WTC11 (cell line): ENCODE measurements at regions not wholly inside any gene's neighbourhood (a gene's known extent, or its start where the extent isn't known, plus 50 kb on each side); places are given as distances from the start of the nearest gene placed in this dataset.

Experiments used
- ATAC-seq: fragments of 200-7000 bp; cut with Tn5 transposase; 2 replicates; pipeline ENCODE4 v1.10.0; 2021; ENCODE audit warnings: mild to moderate bottlenecking, moderate library complexity
- CTCF ChIA-PET: fragments of 300-600 bp; sonication (Branson Sonifier 250); formaldehyde crosslinking; loops from one replicate; lab custom pipeline; 2021; ENCODE audit warnings: antibody characterized with exemption; lab: Charles Lee
- POLR2A ChIA-PET: fragments of 350-600 bp; sonication (Branson Sonifier 250); formaldehyde crosslinking; loops from one replicate; lab custom pipeline; 2021; ENCODE audit warnings: antibody characterized with exemption; lab: Charles Lee
- DNase-seq: peaks from one replicate; pipeline ENCODE4 v3.0.0; 2021; ENCODE audit warnings: low spot score
- H3K27ac Mint-ChIP-seq: 2 replicates; pipeline ENCODE4 v1.8.0; 2021; ENCODE audit warnings: mixed read lengths
- H3K27me3 Mint-ChIP-seq: 2 replicates; pipeline ENCODE4 v1.8.0; 2021; ENCODE audit warnings: low read depth, mild to moderate bottlenecking, moderate library complexity, mixed read lengths
- H3K36me3 Mint-ChIP-seq: 2 replicates; pipeline ENCODE4 v1.8.0; 2021; ENCODE audit warnings: mixed read lengths
- H3K4me1 Mint-ChIP-seq: 2 replicates; pipeline ENCODE4 v1.8.0; 2022; ENCODE audit warnings: mixed read lengths
- H3K4me3 Mint-ChIP-seq: 2 replicates; pipeline ENCODE4 v1.8.0; 2021; ENCODE audit warnings: mild to moderate bottlenecking, moderate library complexity, mixed read lengths
- H3K9me3 Mint-ChIP-seq: 2 replicates; pipeline ENCODE4 v1.8.0; 2021; ENCODE audit warnings: mixed read lengths
- ATF6 ChIP-seq: sonication (generic); formaldehyde crosslinking; IDR thresholded peaks from 2 replicates; pipeline ENCODE4 v1.8.1; 2023; ENCODE audit warnings: mild to moderate bottlenecking, missing genetic modification reagents
- CBFB ChIP-seq: sonication (generic); formaldehyde crosslinking; IDR thresholded peaks from 2 replicates; pipeline ENCODE4 v1.8.1; 2022; ENCODE audit warnings: mild to moderate bottlenecking, low read depth, missing genetic modification reagents
- GRHL2 ChIP-seq: fragments of 250-450 bp; sonication (Bioruptor Pico); IDR thresholded peaks from 2 replicates; pipeline ENCODE4 v1.8.0; 2022; ENCODE audit warnings: mild to moderate bottlenecking, moderate library complexity; ENCODE audit not compliant: insufficient replicate concordance, severe bottlenecking
- JAZF1 ChIP-seq: fragments of 250-450 bp; sonication (Bioruptor Pico); IDR thresholded peaks from 2 replicates; pipeline ENCODE4 v1.9.0; 2021; ENCODE audit warnings: moderate library complexity, mild to moderate bottlenecking, inconsistent platforms
- KAT7 ChIP-seq: sonication (generic); formaldehyde crosslinking; IDR thresholded peaks from 2 replicates; pipeline ENCODE4 v1.8.1; 2023; ENCODE audit warnings: missing genetic modification reagents, mild to moderate bottlenecking, borderline replicate concordance
- MLX ChIP-seq: sonication (generic); formaldehyde crosslinking; IDR thresholded peaks from 2 replicates; pipeline ENCODE4 v1.8.1; 2023; ENCODE audit warnings: mild to moderate bottlenecking, missing genetic modification reagents, moderate library complexity
- MXD4 ChIP-seq: fragments of 250-450 bp; sonication (Bioruptor Pico); IDR thresholded peaks from 2 replicates; pipeline ENCODE4 v1.8.0; 2021; ENCODE audit warnings: mild to moderate bottlenecking, moderate library complexity, borderline replicate concordance
- NR1H2 ChIP-seq: sonication (generic); formaldehyde crosslinking; IDR thresholded peaks from 2 replicates; pipeline ENCODE4 v1.9.0; 2021; ENCODE audit warnings: mild to moderate bottlenecking, moderate library complexity, missing genetic modification reagents
- ZBTB21 ChIP-seq: sonication (generic); formaldehyde crosslinking; IDR thresholded peaks from 2 replicates; pipeline ENCODE4 v1.8.1; 2023; ENCODE audit warnings: mild to moderate bottlenecking, missing genetic modification reagents, borderline replicate concordance
- ZNF416 ChIP-seq: fragments of 250-450 bp; sonication (Bioruptor Pico); IDR thresholded peaks from 2 replicates; pipeline ENCODE4 v1.9.0; 2021; ENCODE audit warnings: mild to moderate bottlenecking, inconsistent platforms
- ZNF532 ChIP-seq: fragments of 250-450 bp; sonication (Bioruptor Pico); IDR thresholded peaks from 2 replicates; pipeline ENCODE4 v1.9.0; 2021; ENCODE audit warnings: mild to moderate bottlenecking, borderline replicate concordance
- TF ChIP-seq, protein P1 (sequence below): sonication (generic); formaldehyde crosslinking; IDR thresholded peaks from 2 replicates; pipeline ENCODE4 v1.8.0; 2022; ENCODE audit warnings: mild to moderate bottlenecking, missing genetic modification reagents
- TF ChIP-seq, protein P2 (sequence below): sonication (generic); formaldehyde crosslinking; conservative IDR thresholded peaks from 2 replicates; pipeline ENCODE4 v1.8.1; 2023; ENCODE audit warnings: mild to moderate bottlenecking, low read depth, missing genetic modification reagents, moderate library complexity
- TF ChIP-seq, protein P3 (sequence below): sonication (generic); formaldehyde crosslinking; IDR thresholded peaks from 2 replicates; pipeline ENCODE4 v1.8.1; 2023; ENCODE audit warnings: mild to moderate bottlenecking, missing genetic modification reagents, moderate library complexity
- TF ChIP-seq, protein P4 (sequence below): fragments of 250-450 bp; sonication (Bioruptor Pico); IDR thresholded peaks from 2 replicates; pipeline ENCODE4 v1.9.0; 2021; ENCODE audit warnings: mild to moderate bottlenecking
- TF ChIP-seq, protein P5 (sequence below): fragments of 250-450 bp; sonication (Bioruptor Pico); conservative IDR thresholded peaks from 2 replicates; pipeline ENCODE4 v1.9.0; 2021; ENCODE audit warnings: mild to moderate bottlenecking
- TF ChIP-seq, protein P6 (sequence below): sonication (generic); formaldehyde crosslinking; IDR thresholded peaks from 2 replicates; pipeline ENCODE4 v1.8.0; 2022; ENCODE audit warnings: mild to moderate bottlenecking, missing genetic modification reagents

- TF ChIP-seq, protein P1, sequence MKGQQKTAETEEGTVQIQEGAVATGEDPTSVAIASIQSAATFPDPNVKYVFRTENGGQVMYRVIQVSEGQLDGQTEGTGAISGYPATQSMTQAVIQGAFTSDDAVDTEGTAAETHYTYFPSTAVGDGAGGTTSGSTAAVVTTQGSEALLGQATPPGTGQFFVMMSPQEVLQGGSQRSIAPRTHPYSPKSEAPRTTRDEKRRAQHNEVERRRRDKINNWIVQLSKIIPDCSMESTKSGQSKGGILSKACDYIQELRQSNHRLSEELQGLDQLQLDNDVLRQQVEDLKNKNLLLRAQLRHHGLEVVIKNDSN (CRISPR knock-in tag), result no peak
- TF ChIP-seq GRHL2 (CRISPR knock-in tag), result no peak
- no peak for TF ChIP-seq JAZF1 (CRISPR knock-in tag)
- no peak for TF ChIP-seq ZNF416 (CRISPR knock-in tag)
- TF ChIP-seq, protein P2, sequence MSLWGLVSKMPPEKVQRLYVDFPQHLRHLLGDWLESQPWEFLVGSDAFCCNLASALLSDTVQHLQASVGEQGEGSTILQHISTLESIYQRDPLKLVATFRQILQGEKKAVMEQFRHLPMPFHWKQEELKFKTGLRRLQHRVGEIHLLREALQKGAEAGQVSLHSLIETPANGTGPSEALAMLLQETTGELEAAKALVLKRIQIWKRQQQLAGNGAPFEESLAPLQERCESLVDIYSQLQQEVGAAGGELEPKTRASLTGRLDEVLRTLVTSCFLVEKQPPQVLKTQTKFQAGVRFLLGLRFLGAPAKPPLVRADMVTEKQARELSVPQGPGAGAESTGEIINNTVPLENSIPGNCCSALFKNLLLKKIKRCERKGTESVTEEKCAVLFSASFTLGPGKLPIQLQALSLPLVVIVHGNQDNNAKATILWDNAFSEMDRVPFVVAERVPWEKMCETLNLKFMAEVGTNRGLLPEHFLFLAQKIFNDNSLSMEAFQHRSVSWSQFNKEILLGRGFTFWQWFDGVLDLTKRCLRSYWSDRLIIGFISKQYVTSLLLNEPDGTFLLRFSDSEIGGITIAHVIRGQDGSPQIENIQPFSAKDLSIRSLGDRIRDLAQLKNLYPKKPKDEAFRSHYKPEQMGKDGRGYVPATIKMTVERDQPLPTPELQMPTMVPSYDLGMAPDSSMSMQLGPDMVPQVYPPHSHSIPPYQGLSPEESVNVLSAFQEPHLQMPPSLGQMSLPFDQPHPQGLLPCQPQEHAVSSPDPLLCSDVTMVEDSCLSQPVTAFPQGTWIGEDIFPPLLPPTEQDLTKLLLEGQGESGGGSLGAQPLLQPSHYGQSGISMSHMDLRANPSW, result no peak
- peaks cover 6% of the 10 kb centered on the region for H3K27me3 Mint-ChIP-seq
- DNase-seq (no peak), ATAC-seq (no peak)
- no peak overlapping the region for H3K4me3 Mint-ChIP-seq
- no peaks in the 10 kb centered on the region for H3K4me1 Mint-ChIP-seq
- no peak overlapping the region for H3K27ac Mint-ChIP-seq
- ChIA-PET CTCF (no interaction called here), POLR2A (no interaction called here)
- H3K36me3 Mint-ChIP-seq, result peaks cover 11% of the 10 kb centered on the region
- H3K9me3 Mint-ChIP-seq, result peaks cover 42% of the 10 kb centered on the region
Measured at GRCh38 chr14:46147452-46147851, 504.1 kb downstream of the RPL10L start.

GRCh38 chr14:46147024-46147423 is 504.6 kb downstream of the RPL10L start:
- no peak for DNase-seq
- ATAC-seq, result no peak
- ChIA-PET POLR2A (no interaction called here), CTCF (no interaction called here)
- H3K4me1 Mint-ChIP-seq, result no peaks in the 10 kb centered on the region
- peaks cover 43% of the 10 kb centered on the region for H3K9me3 Mint-ChIP-seq
- no peak overlapping the region for H3K27ac Mint-ChIP-seq
- peaks cover 6% of the 10 kb centered on the region for H3K27me3 Mint-ChIP-seq
- H3K4me3 Mint-ChIP-seq, result no peak overlapping the region
- H3K36me3 Mint-ChIP-seq, result peaks cover 11% of the 10 kb centered on the region
- TF ChIP-seq MXD4 (CRISPR knock-in tag) (no peak), NR1H2 (CRISPR knock-in tag) (no peak), ZNF532 (CRISPR knock-in tag) (no peak), CBFB (no peak), MLX (CRISPR knock-in tag) (no peak), KAT7 (no peak), ZBTB21 (CRISPR knock-in tag) (no peak), ATF6 (no peak)
- TF ChIP-seq, protein P3, sequence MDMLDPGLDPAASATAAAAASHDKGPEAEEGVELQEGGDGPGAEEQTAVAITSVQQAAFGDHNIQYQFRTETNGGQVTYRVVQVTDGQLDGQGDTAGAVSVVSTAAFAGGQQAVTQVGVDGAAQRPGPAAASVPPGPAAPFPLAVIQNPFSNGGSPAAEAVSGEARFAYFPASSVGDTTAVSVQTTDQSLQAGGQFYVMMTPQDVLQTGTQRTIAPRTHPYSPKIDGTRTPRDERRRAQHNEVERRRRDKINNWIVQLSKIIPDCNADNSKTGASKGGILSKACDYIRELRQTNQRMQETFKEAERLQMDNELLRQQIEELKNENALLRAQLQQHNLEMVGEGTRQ, result no peak
- TF ChIP-seq, protein P4, sequence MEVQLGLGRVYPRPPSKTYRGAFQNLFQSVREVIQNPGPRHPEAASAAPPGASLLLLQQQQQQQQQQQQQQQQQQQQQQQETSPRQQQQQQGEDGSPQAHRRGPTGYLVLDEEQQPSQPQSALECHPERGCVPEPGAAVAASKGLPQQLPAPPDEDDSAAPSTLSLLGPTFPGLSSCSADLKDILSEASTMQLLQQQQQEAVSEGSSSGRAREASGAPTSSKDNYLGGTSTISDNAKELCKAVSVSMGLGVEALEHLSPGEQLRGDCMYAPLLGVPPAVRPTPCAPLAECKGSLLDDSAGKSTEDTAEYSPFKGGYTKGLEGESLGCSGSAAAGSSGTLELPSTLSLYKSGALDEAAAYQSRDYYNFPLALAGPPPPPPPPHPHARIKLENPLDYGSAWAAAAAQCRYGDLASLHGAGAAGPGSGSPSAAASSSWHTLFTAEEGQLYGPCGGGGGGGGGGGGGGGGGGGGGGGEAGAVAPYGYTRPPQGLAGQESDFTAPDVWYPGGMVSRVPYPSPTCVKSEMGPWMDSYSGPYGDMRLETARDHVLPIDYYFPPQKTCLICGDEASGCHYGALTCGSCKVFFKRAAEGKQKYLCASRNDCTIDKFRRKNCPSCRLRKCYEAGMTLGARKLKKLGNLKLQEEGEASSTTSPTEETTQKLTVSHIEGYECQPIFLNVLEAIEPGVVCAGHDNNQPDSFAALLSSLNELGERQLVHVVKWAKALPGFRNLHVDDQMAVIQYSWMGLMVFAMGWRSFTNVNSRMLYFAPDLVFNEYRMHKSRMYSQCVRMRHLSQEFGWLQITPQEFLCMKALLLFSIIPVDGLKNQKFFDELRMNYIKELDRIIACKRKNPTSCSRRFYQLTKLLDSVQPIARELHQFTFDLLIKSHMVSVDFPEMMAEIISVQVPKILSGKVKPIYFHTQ (CRISPR knock-in tag), result no peak
- TF ChIP-seq, protein P5, sequence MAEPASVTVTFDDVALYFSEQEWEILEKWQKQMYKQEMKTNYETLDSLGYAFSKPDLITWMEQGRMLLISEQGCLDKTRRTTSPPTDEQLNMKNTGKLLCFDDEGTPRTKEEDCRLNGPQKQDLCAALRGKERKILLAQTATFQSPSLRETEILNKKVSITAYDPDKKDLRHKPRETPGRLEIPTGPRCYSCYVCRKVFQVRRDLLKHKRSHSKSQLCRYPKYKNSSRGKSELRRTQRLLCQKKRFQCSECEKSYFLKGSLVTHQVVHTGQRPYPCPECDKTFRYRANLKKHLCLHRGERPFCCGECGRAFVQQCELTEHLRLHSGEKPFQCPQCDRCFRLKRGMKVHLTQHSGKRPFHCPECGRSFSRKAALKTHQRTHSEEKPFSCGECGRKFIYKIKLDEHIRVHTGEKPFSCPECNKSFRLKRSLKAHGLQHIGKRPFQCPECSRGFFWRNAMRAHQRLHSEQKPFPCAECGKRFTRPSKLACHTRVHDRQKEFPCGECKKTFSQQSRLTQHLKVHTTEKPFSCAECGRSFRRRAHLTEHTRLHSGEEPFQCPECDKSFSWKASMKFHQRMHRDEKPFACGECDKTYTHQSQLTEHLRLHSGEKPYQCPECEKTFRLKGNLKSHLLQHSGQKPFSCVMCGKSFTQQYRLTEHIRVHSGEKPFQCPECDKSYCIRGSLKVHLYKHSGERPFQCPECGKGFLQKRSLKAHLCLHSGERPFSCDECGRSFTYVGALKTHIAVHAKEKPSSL (CRISPR knock-in tag), result no peak
- TF ChIP-seq, protein P6, sequence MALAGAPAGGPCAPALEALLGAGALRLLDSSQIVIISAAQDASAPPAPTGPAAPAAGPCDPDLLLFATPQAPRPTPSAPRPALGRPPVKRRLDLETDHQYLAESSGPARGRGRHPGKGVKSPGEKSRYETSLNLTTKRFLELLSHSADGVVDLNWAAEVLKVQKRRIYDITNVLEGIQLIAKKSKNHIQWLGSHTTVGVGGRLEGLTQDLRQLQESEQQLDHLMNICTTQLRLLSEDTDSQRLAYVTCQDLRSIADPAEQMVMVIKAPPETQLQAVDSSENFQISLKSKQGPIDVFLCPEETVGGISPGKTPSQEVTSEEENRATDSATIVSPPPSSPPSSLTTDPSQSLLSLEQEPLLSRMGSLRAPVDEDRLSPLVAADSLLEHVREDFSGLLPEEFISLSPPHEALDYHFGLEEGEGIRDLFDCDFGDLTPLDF (CRISPR knock-in tag), result no peak
